ENCODE measurements at regions not wholly inside any gene's neighbourhood (a gene's known extent, or its start where the extent isn't known, plus 50 kb on each side); places are given as distances from the start of the nearest gene placed in this dataset.

DNA sequence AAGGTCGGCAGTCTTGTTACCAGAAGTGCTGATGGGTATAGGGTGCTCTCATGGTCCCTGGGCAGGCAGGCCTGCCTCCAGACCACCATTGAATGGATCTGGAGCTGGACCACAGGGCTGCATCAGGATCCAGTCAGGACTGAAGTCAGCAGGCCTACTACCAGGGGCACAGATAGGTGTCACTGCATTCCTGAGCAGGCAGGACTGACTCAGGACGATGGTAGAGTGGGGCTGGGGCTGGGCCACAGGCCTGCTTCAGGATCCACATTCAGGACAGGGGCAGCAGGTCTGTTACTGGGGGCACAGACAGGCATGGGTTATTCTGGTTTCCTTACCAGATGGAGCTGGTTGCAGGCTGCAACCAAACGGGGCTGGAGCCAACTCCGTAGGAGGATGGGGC, 51.4 kb upstream of the MAP3K4 start (continued):
- TF ChIP-seq, protein P1, sequence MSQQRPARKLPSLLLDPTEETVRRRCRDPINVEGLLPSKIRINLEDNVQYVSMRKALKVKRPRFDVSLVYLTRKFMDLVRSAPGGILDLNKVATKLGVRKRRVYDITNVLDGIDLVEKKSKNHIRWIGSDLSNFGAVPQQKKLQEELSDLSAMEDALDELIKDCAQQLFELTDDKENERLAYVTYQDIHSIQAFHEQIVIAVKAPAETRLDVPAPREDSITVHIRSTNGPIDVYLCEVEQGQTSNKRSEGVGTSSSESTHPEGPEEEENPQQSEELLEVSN (IDR thresholded peaks at IDR 0.05): no peak
- TF ChIP-seq JUND (IDR thresholded peaks at IDR 0.05; ENCODE audit: low read length) (no peak), BRCA1 (IDR thresholded peaks at IDR 0.05; ENCODE audit: low read depth, low read length) (no peak), CBX5 (IDR thresholded peaks at IDR 0.05; ENCODE audit: low read depth, low read length) (no peak), CBX8 (IDR thresholded peaks at IDR 0.05; ENCODE audit: borderline replicate concordance, low read depth, low read length) (no peak)
- TF ChIP-seq, protein P2, sequence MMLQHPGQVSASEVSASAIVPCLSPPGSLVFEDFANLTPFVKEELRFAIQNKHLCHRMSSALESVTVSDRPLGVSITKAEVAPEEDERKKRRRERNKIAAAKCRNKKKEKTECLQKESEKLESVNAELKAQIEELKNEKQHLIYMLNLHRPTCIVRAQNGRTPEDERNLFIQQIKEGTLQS (IDR thresholded peaks at IDR 0.05; ENCODE audit: insufficient read depth, low read depth, low read length): no peak
- TF ChIP-seq, protein P3, sequence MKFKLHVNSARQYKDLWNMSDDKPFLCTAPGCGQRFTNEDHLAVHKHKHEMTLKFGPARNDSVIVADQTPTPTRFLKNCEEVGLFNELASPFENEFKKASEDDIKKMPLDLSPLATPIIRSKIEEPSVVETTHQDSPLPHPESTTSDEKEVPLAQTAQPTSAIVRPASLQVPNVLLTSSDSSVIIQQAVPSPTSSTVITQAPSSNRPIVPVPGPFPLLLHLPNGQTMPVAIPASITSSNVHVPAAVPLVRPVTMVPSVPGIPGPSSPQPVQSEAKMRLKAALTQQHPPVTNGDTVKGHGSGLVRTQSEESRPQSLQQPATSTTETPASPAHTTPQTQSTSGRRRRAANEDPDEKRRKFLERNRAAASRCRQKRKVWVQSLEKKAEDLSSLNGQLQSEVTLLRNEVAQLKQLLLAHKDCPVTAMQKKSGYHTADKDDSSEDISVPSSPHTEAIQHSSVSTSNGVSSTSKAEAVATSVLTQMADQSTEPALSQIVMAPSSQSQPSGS (IDR thresholded peaks at IDR 0.05; ENCODE audit: low read length): no peak
